Spleen (tissue), 11 donors: ENCODE measurements at regions not wholly inside any gene's neighbourhood (a gene's known extent, or its start where the extent isn't known, plus 50 kb on each side); places are given as distances from the start of the nearest gene placed in this dataset.

Source experiments
- DNase-seq: peaks from one replicate; pipeline ENCODE4 v3.0.0-alpha.2; 2020
- H3K27ac ChIP-seq, 8 donors: fragments of 200-600 bp; sonication (generic) in 7 of 8; 1 replicate in 4 of 8; 2 replicates in 4 of 8; pipeline versions ENCODE4 v1.5.0 to v1.8.0; 2016 to 2021; ENCODE audit warnings: inconsistent platforms in 4 of 8, mild to moderate bottlenecking in 4 of 8, moderate library complexity in 1 of 8
- H3K27me3 ChIP-seq, 7 donors: fragments of 200-600 bp; sonication (generic) in 6 of 7; replicated peaks in 1 of 7; 1 replicate in 4 of 7; 2 replicates in 3 of 7; pipeline versions ENCODE4 v1.5.0 to v1.8.0; 2016 to 2021; ENCODE audit warnings: inconsistent platforms in 3 of 7, mild to moderate bottlenecking in 1 of 7
- H3K36me3 ChIP-seq, 6 donors: fragments of 200-600 bp; sonication (generic) in 5 of 6; 1 replicate in 4 of 6; 2 replicates in 2 of 6; pipeline versions ENCODE4 v1.5.0 to v1.8.0; 2016 to 2021; ENCODE audit warnings: inconsistent platforms in 2 of 6
- H3K4me1 ChIP-seq, 6 donors: fragments of 200-600 bp; sonication (generic) in 5 of 6; 1 replicate in 3 of 6; 2 replicates in 3 of 6; pipeline versions ENCODE4 v1.5.0 to v1.8.0; 2016 to 2021; ENCODE audit warnings: inconsistent platforms in 3 of 6
- H3K4me3 ChIP-seq, 8 donors: fragments of 200-600 bp; sonication (generic) in 7 of 8; 1 replicate in 4 of 8; 2 replicates in 4 of 8; pipeline versions ENCODE4 v1.5.0 to v1.8.0; 2016 to 2021; ENCODE audit warnings: inconsistent platforms in 4 of 8, mild to moderate bottlenecking in 4 of 8, moderate library complexity in 2 of 8
- H3K9me3 ChIP-seq, 8 donors: fragments of 200-600 bp; sonication (generic) in 7 of 8; 1 replicate in 4 of 8; 2 replicates in 4 of 8; pipeline versions ENCODE4 v1.5.0 to v1.8.0; 2016 to 2021; ENCODE audit warnings: inconsistent platforms in 4 of 8
- CTCF ChIP-seq, 11 experiments: fragments of 200-600 bp in 7 of 11; fragments of 450-650 bp in 4 of 11; sonication (generic) in 4 of 11; IDR thresholded peaks in 8 of 11; conservative IDR thresholded peaks in 3 of 11; 1 replicate in 7 of 11; 2 replicates in 4 of 11; pipeline versions ENCODE4 v1.4.0 to v1.8.0; 2016 to 2021; ENCODE audit warnings: antibody characterized with exemption in 11 of 11, inconsistent platforms in 4 of 11, mild to moderate bottlenecking in 1 of 11
- POLR2A ChIP-seq, 3 donors: fragments of 450-650 bp; IDR thresholded peaks; one replicate each; pipeline ENCODE4 v1.5.1; 2017; ENCODE audit warnings: antibody characterized with exemption in 3 of 3, mild to moderate bottlenecking in 1 of 3
- POLR2AphosphoS5 ChIP-seq, 3 donors: sonication (generic); formaldehyde crosslinking; IDR thresholded peaks; one replicate each; pipeline ENCODE4 v1.5.1; 2017; ENCODE audit warnings: antibody characterized with exemption in 3 of 3
- WGBS, 5 donors: extraction: QIAGEN DNeasy Blood & Tissue Kit in 3 of 5; methylation state at CpG; one replicate each; pipeline versions ENCODE4 v1.1.5 to v1.1.7; 2013 to 2018; 5-methylcytosine and 5-hydroxymethylcytosine counted together
- intact Hi-C: fragments of 100-400 bp; cut with DNase I; formaldehyde crosslinking; loops from one replicate; pipeline ENCODE4 v1.15.0; 2023; ENCODE audit warnings: low total_unique reads
- donor health status: healthy with polysubstance abuse.
- donor health status: DM: no; HTN: no; CAD: no; lungs with moderate emphysema.
- donor health status: DM: no; HTN: no; CAD: no.
- donor health status: Bipolar disorder and iron deficiency.
- donor health status: healthy.
- donor health status: DM: no; HTN: no; CAD: no.
- donor health status: DM: yes; HTN: yes; CAD: no.

GRCh38 chr5:128687930-128688329, 149.9 kb upstream of the FBN2 start:
- H3K9me3 ChIP-seq: no peaks in the 10 kb centered on the region
- whole genome bisulfite sequencing, 5 donors: 40 to 52% (median 49%) methylated on average over 2 of the region's 2 CpGs
- no peak overlapping the region for H3K4me3 ChIP-seq
- TF ChIP-seq CTCF (IDR thresholded peaks at IDR 0.05 in 8 of 11, conservative IDR thresholded peaks at IDR 0.05 in 3 of 11) (no peak), POLR2A (IDR thresholded peaks at IDR 0.05) (no peak), POLR2AphosphoS5 (IDR thresholded peaks at IDR 0.05) (no peak)
- intact Hi-C loops: no loop called here
- DNase-seq: no peak
- no peaks in the 10 kb centered on the region for H3K27me3 ChIP-seq
- no peaks in the 10 kb centered on the region for H3K36me3 ChIP-seq
- H3K4me1 ChIP-seq: no peaks in the 10 kb centered on the region
- H3K27ac ChIP-seq: no peak overlapping the region

GRCh38 chr5:128693764-128694163, 155.7 kb upstream of the FBN2 start:
- H3K4me3 ChIP-seq: no peak overlapping the region
- H3K27ac ChIP-seq: no peak overlapping the region
- 66 to 75% (median 74%) methylated on average over 3 of the region's 3 CpGs for WGBS, 5 donors
- no peaks in the 10 kb centered on the region for H3K36me3 ChIP-seq
- intact Hi-C loops: no loop called here
- DNase-seq: no peak
- no peaks in the 10 kb centered on the region for H3K9me3 ChIP-seq
- H3K27me3 ChIP-seq: no peaks in the 10 kb centered on the region
- TF ChIP-seq POLR2A (IDR thresholded peaks at IDR 0.05) (no peak), POLR2AphosphoS5 (IDR thresholded peaks at IDR 0.05) (no peak), CTCF (IDR thresholded peaks at IDR 0.05 in 8 of 11, conservative IDR thresholded peaks at IDR 0.05 in 3 of 11) (no peak)
- H3K4me1 ChIP-seq: no peaks in the 10 kb centered on the region

GRCh38 chr5:128695791-128696530, 157.9 kb upstream of the FBN2 start:
- H3K9me3 ChIP-seq: no peaks in the 10 kb centered on the region
- no peak for DNase-seq
- no peak overlapping the region for H3K27ac ChIP-seq
- no peak for TF ChIP-seq CTCF (IDR thresholded peaks at IDR 0.05 in 8 of 11, conservative IDR thresholded peaks at IDR 0.05 in 3 of 11)
- no peak for TF ChIP-seq POLR2A (IDR thresholded peaks at IDR 0.05)
- TF ChIP-seq POLR2AphosphoS5 (IDR thresholded peaks at IDR 0.05): no peak
- H3K4me1 ChIP-seq: no peaks in the 10 kb centered on the region
- H3K4me3 ChIP-seq: no peak overlapping the region
- no peaks in the 10 kb centered on the region for H3K27me3 ChIP-seq
- 48 to 100% (median 89%) methylated on average over 1 of the region's 1 CpG for WGBS, 5 donors
- H3K36me3 ChIP-seq: no peaks in the 10 kb centered on the region
- intact Hi-C loops: no loop called here

GRCh38 chr5:128701301-128701700, 163.3 kb upstream of the FBN2 start:
- no peak overlapping the region for H3K4me3 ChIP-seq
- no peaks in the 10 kb centered on the region for H3K4me1 ChIP-seq
- H3K36me3 ChIP-seq: no peaks in the 10 kb centered on the region
- no peaks in the 10 kb centered on the region for H3K9me3 ChIP-seq
- intact Hi-C loops: no loop called here
- no peak for TF ChIP-seq POLR2A (IDR thresholded peaks at IDR 0.05)
- TF ChIP-seq CTCF (IDR thresholded peaks at IDR 0.05 in 8 of 11, conservative IDR thresholded peaks at IDR 0.05 in 3 of 11): no peak
- no peak for TF ChIP-seq POLR2AphosphoS5 (IDR thresholded peaks at IDR 0.05)
- H3K27ac ChIP-seq: no peak overlapping the region
- no peaks in the 10 kb centered on the region for H3K27me3 ChIP-seq
- DNase-seq: no peak
